Endothelial cell of umbilical vein (primary cell): ENCODE measurements at regions not wholly inside any gene's neighbourhood (a gene's known extent, or its start where the extent isn't known, plus 50 kb on each side); places are given as distances from the start of the nearest gene placed in this dataset.
"Not testable (repeated sequence)": the region's sequence is repeated elsewhere in the genome, so short reads cannot be mapped to it uniquely, and the experiment has no call there.

Experiments used
- EZH2 ChIP-seq: IDR thresholded peaks from 2 replicates; pipeline ENCODE4 v1.6.1; 2012; ENCODE audit warnings: borderline replicate concordance, low read depth, mild to moderate bottlenecking, moderate library complexity, low read length, inconsistent platforms; ENCODE audit not compliant: severe bottlenecking
- POLR2A ChIP-seq: IDR thresholded peaks from 2 replicates; pipeline ENCODE4 v1.6.1; 2012; ENCODE audit warnings: low read depth, mild to moderate bottlenecking, control low read depth, low read length
- TF ChIP-seq, protein P1 (sequence below), 2 donors: IDR thresholded peaks; 1 replicate in 1 of 2; 2 replicates in 1 of 2; pipeline ENCODE4 v1.5.1; 2011; ENCODE audit warnings: low read length in 2 of 2, mild to moderate bottlenecking in 2 of 2, moderate library complexity in 2 of 2, control low read depth in 1 of 2, inconsistent platforms in 1 of 2, low read depth in 1 of 2; ENCODE audit not compliant: insufficient read depth in 1 of 2; ENCODE audit errors: extremely low read depth in 1 of 2

DNA sequence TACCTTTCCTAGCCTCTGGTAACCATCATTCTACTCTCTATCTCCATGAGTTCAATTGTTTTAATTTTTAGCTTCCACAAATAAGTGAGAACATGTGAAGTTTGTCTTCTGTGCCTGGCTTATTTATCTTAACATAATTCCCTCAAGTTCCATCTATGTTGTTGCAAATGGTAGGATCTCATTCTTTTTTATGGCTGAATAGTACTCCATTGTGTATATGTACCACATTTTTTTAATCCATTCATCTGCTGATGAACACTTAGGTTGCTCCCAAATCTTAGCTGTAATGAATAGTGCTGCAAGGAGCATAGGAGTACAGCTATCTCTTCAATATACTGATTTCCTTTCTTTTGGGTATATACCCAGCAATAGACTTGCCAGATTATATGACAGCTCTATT is 78.8 kb upstream of the CREB5 start:
- TF ChIP-seq EZH2, POLR2A: not testable (repeated sequence)
- TF ChIP-seq, protein P1, sequence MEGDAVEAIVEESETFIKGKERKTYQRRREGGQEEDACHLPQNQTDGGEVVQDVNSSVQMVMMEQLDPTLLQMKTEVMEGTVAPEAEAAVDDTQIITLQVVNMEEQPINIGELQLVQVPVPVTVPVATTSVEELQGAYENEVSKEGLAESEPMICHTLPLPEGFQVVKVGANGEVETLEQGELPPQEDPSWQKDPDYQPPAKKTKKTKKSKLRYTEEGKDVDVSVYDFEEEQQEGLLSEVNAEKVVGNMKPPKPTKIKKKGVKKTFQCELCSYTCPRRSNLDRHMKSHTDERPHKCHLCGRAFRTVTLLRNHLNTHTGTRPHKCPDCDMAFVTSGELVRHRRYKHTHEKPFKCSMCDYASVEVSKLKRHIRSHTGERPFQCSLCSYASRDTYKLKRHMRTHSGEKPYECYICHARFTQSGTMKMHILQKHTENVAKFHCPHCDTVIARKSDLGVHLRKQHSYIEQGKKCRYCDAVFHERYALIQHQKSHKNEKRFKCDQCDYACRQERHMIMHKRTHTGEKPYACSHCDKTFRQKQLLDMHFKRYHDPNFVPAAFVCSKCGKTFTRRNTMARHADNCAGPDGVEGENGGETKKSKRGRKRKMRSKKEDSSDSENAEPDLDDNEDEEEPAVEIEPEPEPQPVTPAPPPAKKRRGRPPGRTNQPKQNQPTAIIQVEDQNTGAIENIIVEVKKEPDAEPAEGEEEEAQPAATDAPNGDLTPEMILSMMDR (IDR thresholded peaks at IDR 0.05; ENCODE audit: extremely low read depth in 1 of 2, insufficient read depth in 1 of 2, low read depth in 1 of 2, low read length in 2 of 2) = not testable (repeated sequence)
